Neuronal stem cell (in vitro differentiated cells): ENCODE measurements at regions not wholly inside any gene's neighbourhood (a gene's known extent, or its start where the extent isn't known, plus 50 kb on each side); places are given as distances from the start of the nearest gene placed in this dataset.

Source experiments
- DNase-seq: peaks from one replicate; pipeline ENCODE4 v3.0.0-alpha.2; 2013; ENCODE audit warnings: low spot score
- H2AFZ ChIP-seq: one replicate; pipeline ENCODE4 v1.6.1; 2013; ENCODE audit warnings: mild to moderate bottlenecking, low read length, inconsistent platforms
- H2AK5ac ChIP-seq: 2 replicates; pipeline ENCODE4 v1.6.1; 2013; ENCODE audit warnings: low read depth, mild to moderate bottlenecking, inconsistent platforms, low read length, moderate library complexity, mixed read lengths
- H2BK120ac ChIP-seq: 2 replicates; pipeline ENCODE4 v1.6.1; 2013; ENCODE audit warnings: low read depth, mild to moderate bottlenecking, inconsistent platforms, low read length, moderate library complexity, mixed read lengths
- H2BK12ac ChIP-seq: one replicate; pipeline ENCODE4 v1.6.1; 2013; ENCODE audit warnings: low read length, inconsistent platforms
- H2BK15ac ChIP-seq: 2 replicates; pipeline ENCODE4 v1.6.1; 2013; ENCODE audit warnings: mild to moderate bottlenecking, low read length, inconsistent platforms, mixed read lengths
- H2BK5ac ChIP-seq: one replicate; pipeline ENCODE4 v1.6.1; 2013; ENCODE audit warnings: inconsistent platforms, mild to moderate bottlenecking, low read length, moderate library complexity
- H3K14ac ChIP-seq: one replicate; pipeline ENCODE4 v1.6.1; 2013; ENCODE audit warnings: low read length, inconsistent platforms
- H3K18ac ChIP-seq: 2 replicates; pipeline ENCODE4 v1.6.1; 2013; ENCODE audit warnings: low read length, inconsistent platforms
- H3K23ac ChIP-seq: 2 replicates; pipeline ENCODE4 v1.6.1; 2013; ENCODE audit warnings: low read depth, mild to moderate bottlenecking, mixed read lengths, low read length, inconsistent platforms; ENCODE audit not compliant: poor library complexity
- H3K27ac ChIP-seq: replicated peaks from 3 replicates; pipeline ENCODE4 v1.5.1; 2013; ENCODE audit warnings: low read length, inconsistent platforms
- H3K27me3 ChIP-seq, 3 experiments: 2 replicates each; pipeline ENCODE4 v1.6.1; 2013; ENCODE audit warnings: low read length in 3 of 3, mild to moderate bottlenecking in 2 of 3, inconsistent platforms in 1 of 3, low read depth in 1 of 3, mixed read lengths in 1 of 3, moderate library complexity in 1 of 3; ENCODE audit not compliant: control insufficient read depth in 3 of 3, insufficient read depth in 3 of 3
- H3K36me3 ChIP-seq, 2 donors: replicated peaks in 1 of 2; 2 replicates each; pipeline ENCODE4 v1.6.1; 2013; ENCODE audit warnings: low read length in 2 of 2; ENCODE audit not compliant: control insufficient read depth in 2 of 2, insufficient read depth in 2 of 2
- H3K4ac ChIP-seq: 2 replicates; pipeline ENCODE4 v1.6.1; 2013; ENCODE audit warnings: inconsistent platforms, mild to moderate bottlenecking, low read length, moderate library complexity
- H3K4me1 ChIP-seq, 2 donors: 1 replicate in 1 of 2; 2 replicates in 1 of 2; pipeline ENCODE4 v1.6.1; 2013; ENCODE audit warnings: low read length in 2 of 2, low read depth in 1 of 2; ENCODE audit not compliant: control insufficient read depth in 2 of 2, insufficient read depth in 1 of 2
- H3K4me2 ChIP-seq: one replicate; pipeline ENCODE4 v1.6.1; 2013; ENCODE audit warnings: mild to moderate bottlenecking, low read length, inconsistent platforms; ENCODE audit not compliant: insufficient read depth, poor library complexity, severe bottlenecking
- H3K4me3 ChIP-seq, 2 donors: 2 replicates each; pipeline ENCODE4 v1.5.1; 2013; ENCODE audit warnings: low read length in 2 of 2, mild to moderate bottlenecking in 2 of 2, inconsistent platforms in 1 of 2, moderate library complexity in 1 of 2
- H3K79me1 ChIP-seq: one replicate; pipeline ENCODE4 v1.6.1; 2013; ENCODE audit warnings: low read depth, mild to moderate bottlenecking, inconsistent platforms, low read length, moderate library complexity
- H3K9ac ChIP-seq: one replicate; pipeline ENCODE4 v1.6.1; 2013; ENCODE audit warnings: mild to moderate bottlenecking, low read depth, low read length, inconsistent platforms; ENCODE audit not compliant: poor library complexity
- H3K9me3 ChIP-seq, 2 donors: replicated peaks in 1 of 2; 2 replicates each; pipeline versions ENCODE3 to v1.6.1; 2013; ENCODE audit warnings: low read length in 2 of 2, mild to moderate bottlenecking in 2 of 2, inconsistent platforms in 1 of 2, low read depth in 1 of 2, mixed read lengths in 1 of 2, moderate library complexity in 1 of 2; ENCODE audit not compliant: control insufficient read depth in 2 of 2, insufficient read depth in 1 of 2
- H4K8ac ChIP-seq: one replicate; pipeline ENCODE4 v1.6.1; 2013; ENCODE audit warnings: low read depth, mild to moderate bottlenecking, inconsistent platforms, low read length, moderate library complexity
- H4K91ac ChIP-seq: one replicate; pipeline ENCODE4 v1.6.1; 2013; ENCODE audit warnings: low read length, low read depth, mild to moderate bottlenecking, inconsistent platforms; ENCODE audit not compliant: poor library complexity
- WGBS, 2 donors: extraction: QIAGEN DNeasy Blood & Tissue Kit; methylation state at CpG; one replicate each; pipeline ENCODE4 v1.1.7; 2013; ENCODE audit warnings: missing lambda C conversion rate in 2 of 2, mixed read lengths in 1 of 2; ENCODE audit not compliant: insufficient read length in 2 of 2, insufficient replicate concordance in 1 of 2; ENCODE audit errors: extremely low coverage in 2 of 2; 5-methylcytosine and 5-hydroxymethylcytosine counted together

GRCh38 chr1:212536586-212536985, 72.0 kb upstream of the ATF3 start:
- no peak overlapping the region for H3K27ac ChIP-seq
- WGBS, 2 donors: no CpG with 5 or more reads among the region's 6 CpGs
- H3K4me3 ChIP-seq: no peak overlapping the region
- no peak overlapping the region for H2BK5ac ChIP-seq
- H3K4me1 ChIP-seq: peaks cover 0 to 2% of the 10 kb centered on the region in 2 donors
- H4K8ac ChIP-seq: no peak overlapping the region
- H3K18ac ChIP-seq: no peak overlapping the region
- H3K79me1 ChIP-seq: no peaks in the 10 kb centered on the region
- H3K36me3 ChIP-seq: no peaks in the 10 kb centered on the region
- H3K4me2 ChIP-seq: no peak overlapping the region
- peaks cover 0 to 5% of the 10 kb centered on the region in 2 donors for H3K9me3 ChIP-seq
- no peak overlapping the region for H4K91ac ChIP-seq
- H3K27me3 ChIP-seq: peaks cover 0 to 14% (median 0%) of the 10 kb centered on the region in 3 experiments
- H2AFZ ChIP-seq: no peak overlapping the region
- no peak overlapping the region for H2BK12ac ChIP-seq
- DNase-seq: no peak
- no peak overlapping the region for H3K9ac ChIP-seq
- no peak overlapping the region for H3K14ac ChIP-seq
- no peak overlapping the region for H3K4ac ChIP-seq
- H2BK15ac ChIP-seq: no peak overlapping the region
- no peak overlapping the region for H3K23ac ChIP-seq
- H2AK5ac ChIP-seq: no peak overlapping the region
- no peak overlapping the region for H2BK120ac ChIP-seq

DNA sequence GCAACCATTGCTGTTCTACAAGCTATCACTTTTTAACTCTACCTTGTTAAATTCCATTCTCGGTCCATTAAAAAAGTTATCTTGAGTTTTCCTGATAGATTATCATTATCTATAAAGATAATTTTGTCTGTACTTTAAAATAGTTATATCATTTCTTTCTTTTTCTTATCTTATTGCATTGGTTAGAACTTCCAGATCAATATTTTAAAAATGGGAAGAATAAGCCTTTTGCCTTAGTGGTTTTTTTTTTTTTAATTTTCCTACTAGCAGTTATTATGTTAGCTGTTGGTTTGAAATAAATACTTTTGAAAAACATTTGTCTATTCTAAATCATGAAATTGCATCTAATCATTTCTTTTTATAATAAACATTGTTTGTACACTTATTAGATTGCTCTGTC, 71.0 kb upstream of the ATF3 start:
- H3K23ac ChIP-seq: no peak overlapping the region
- no peak overlapping the region for H3K18ac ChIP-seq
- H4K91ac ChIP-seq: no peak overlapping the region
- H3K9me3 ChIP-seq: peaks cover 0 to 5% of the 10 kb centered on the region in 2 donors
- H2BK5ac ChIP-seq: no peak overlapping the region
- H3K14ac ChIP-seq: no peak overlapping the region
- no peaks in the 10 kb centered on the region for H3K36me3 ChIP-seq
- H2AFZ ChIP-seq: no peak overlapping the region
- no peak for DNase-seq
- H3K9ac ChIP-seq: no peak overlapping the region
- no peak overlapping the region for H2AK5ac ChIP-seq
- WGBS, 2 donors: no CpG with 5 or more reads among the region's 1 CpG
- H3K4me3 ChIP-seq: no peak overlapping the region
- no peak overlapping the region for H2BK120ac ChIP-seq
- no peaks in the 10 kb centered on the region for H3K79me1 ChIP-seq
- H3K27ac ChIP-seq: no peak overlapping the region
- no peak overlapping the region for H2BK12ac ChIP-seq
- no peak overlapping the region for H4K8ac ChIP-seq
- H3K4me2 ChIP-seq: no peak overlapping the region
- H2BK15ac ChIP-seq: no peak overlapping the region
- H3K4me1 ChIP-seq: peaks cover 0 to 2% of the 10 kb centered on the region in 2 donors
- peaks cover 0 to 4% (median 0%) of the 10 kb centered on the region in 3 experiments for H3K27me3 ChIP-seq
- no peak overlapping the region for H3K4ac ChIP-seq

- H3K27me3 ChIP-seq: peaks cover 0 to 3% (median 0%) of the 10 kb centered on the region in 3 experiments
- WGBS, 2 donors: no CpG with 5 or more reads among the region's 6 CpGs
- no peak overlapping the region for H2AK5ac ChIP-seq
- H2BK120ac ChIP-seq: no peak overlapping the region
- H2AFZ ChIP-seq: no peak overlapping the region
- H3K18ac ChIP-seq: no peak overlapping the region
- H3K4me1 ChIP-seq: no peaks in the 10 kb centered on the region
- no peak overlapping the region for H4K91ac ChIP-seq
- no peak overlapping the region for H2BK15ac ChIP-seq
- no peak overlapping the region for H3K27ac ChIP-seq
- H3K36me3 ChIP-seq: no peaks in the 10 kb centered on the region
- H3K9ac ChIP-seq: no peak overlapping the region
- no peak overlapping the region for H4K8ac ChIP-seq
- no peak overlapping the region for H3K23ac ChIP-seq
- H3K4me2 ChIP-seq: no peak overlapping the region
- H2BK5ac ChIP-seq: no peak overlapping the region
- H3K4ac ChIP-seq: no peak overlapping the region
- H3K79me1 ChIP-seq: no peaks in the 10 kb centered on the region
- H3K14ac ChIP-seq: no peak overlapping the region
- H3K9me3 ChIP-seq: peaks cover 0 to 5% of the 10 kb centered on the region in 2 donors
- DNase-seq: no peak
- no peak overlapping the region for H2BK12ac ChIP-seq
- H3K4me3 ChIP-seq: no peak overlapping the region
Observed at GRCh38 chr1:212539737-212540430, 68.7 kb upstream of the ATF3 start.

DNA sequence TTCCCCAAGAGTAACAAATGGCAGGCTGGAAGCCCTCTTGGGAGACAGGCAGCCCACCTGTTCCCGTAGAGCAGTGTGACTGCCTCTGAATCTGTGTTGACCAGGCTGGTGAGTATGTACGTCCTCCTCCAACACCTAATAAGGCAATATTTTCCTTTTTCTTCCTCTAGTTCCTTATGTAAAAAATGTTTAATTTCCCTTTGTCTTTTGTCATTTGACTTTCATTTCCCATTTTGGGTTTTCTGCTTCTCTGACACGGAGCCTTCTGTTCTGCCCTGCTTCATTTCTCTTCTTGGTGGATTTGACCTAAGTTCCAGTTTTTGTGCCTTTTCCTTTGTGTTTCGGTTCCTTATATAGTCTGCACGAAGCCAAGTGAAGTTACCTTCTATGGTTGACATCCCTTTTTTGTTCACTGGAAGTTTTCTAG, 65.8 kb upstream of the ATF3 start:
- Histone ChIP-seq H2BK120ac (no peak overlapping the region), H3K9me3 (no peaks in the 10 kb centered on the region), H3K9ac (no peak overlapping the region), H3K23ac (no peak overlapping the region), H3K27ac (no peak overlapping the region), H2BK15ac (no peak overlapping the region), H3K18ac (no peak overlapping the region), H2BK5ac (no peak overlapping the region), H4K91ac (no peak overlapping the region), H4K8ac (no peak overlapping the region), H3K36me3 (no peaks in the 10 kb centered on the region), H3K4me3 (no peak overlapping the region), H2BK12ac (no peak overlapping the region), H2AK5ac (no peak overlapping the region), H3K27me3 (peaks cover 0 to 3% (median 0%) of the 10 kb centered on the region in 3 experiments), H3K14ac (no peak overlapping the region), H3K4me1 (peaks cover 0 to 5% of the 10 kb centered on the region in 2 donors), H3K4ac (no peak overlapping the region), H3K79me1 (no peaks in the 10 kb centered on the region), H3K4me2 (no peak overlapping the region), H2AFZ (no peak overlapping the region)
- no peak for DNase-seq
- no CpG with 5 or more reads among the region's 5 CpGs for WGBS, 2 donors
